Embryonic facial prominence (tissue), 1 donor: ENCODE measurements at regions not wholly inside any gene's neighbourhood (a gene's known extent, or its start where the extent isn't known, plus 50 kb on each side); places are given as distances from the start of the nearest gene placed in this dataset.

Experiments used
- DNase-seq: peaks from one replicate; pipeline ENCODE4 v3.0.0-alpha.2; 2016; ENCODE audit errors: extremely low spot score

DNA sequence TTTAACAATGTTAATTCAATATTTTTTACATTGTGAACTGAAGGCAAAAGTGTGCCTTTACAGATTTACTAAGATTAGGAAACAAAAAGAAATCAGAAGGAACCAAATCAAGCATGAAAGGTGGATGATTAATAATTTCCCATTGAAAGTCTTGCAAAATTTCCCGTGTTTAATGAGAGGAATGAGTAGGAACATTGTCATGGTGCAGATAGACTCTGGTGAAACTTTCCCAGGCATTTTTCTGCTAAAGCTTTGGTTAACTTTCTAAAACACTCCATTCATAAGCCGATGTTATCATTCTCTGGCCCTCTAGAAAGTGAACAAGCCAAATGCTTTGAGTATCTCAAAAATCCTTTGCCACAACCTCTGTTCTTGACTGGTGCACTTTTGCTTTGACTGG, 1522.8 kb upstream of the PABPC4L start:
- no peak for DNase-seq

DNA sequence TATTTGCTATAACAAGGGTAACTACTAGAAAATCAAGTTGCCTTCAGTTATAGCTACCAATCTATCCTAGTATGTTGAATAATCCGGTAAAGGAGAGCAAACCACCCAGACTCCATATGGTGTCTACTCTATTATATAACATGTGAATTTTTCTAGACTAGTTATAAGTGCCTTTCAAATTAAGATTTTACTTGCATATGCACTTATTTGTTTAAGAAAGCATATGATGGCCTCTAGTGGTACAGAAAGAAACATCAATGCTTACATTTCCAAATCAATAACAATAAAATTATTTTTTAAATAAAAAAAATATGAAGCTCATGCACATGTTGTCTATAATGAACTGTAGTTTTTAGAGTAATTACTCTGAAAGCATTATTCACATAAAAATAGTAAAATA, 1516.4 kb upstream of the PABPC4L start:
- no peak for DNase-seq

DNA sequence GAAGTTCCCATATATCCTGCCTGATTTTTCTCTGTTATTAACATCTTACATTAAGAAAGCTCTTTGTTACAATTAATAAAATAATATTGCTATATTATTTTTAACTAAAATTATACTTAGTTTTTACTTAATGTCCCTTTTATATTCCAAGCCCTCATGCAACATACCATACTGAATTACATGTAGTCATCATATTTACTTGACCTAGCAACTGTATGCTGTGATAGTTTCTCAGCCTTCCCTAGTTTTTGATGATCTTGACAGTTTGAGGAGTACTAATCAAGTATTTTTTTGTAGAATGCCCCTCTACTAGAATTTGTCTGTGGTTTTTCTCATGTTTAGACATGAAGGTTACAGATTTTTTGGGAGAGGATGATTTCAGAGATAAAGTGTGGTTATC, 1503.8 kb upstream of the PABPC4L start:
- DNase-seq, result no peak

DNA sequence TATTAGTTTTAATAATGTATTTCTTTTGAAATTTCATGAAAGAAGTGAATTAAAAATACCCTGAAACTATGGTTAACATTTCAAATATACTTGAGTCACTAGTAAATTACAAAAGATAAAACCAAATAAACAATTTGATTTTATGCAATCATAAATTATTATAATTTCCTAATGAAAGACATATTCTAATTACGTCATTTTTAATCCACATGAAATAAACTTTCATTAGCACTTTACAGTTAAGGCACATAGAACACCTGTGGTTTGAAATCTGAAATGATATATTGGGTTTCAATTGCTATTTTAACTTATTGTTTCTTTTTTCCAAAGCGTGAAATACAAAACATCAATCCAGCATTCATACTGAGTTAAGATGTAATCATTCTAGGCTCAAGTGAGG, 1492.5 kb upstream of the PABPC4L start:
- no peak for DNase-seq

DNA sequence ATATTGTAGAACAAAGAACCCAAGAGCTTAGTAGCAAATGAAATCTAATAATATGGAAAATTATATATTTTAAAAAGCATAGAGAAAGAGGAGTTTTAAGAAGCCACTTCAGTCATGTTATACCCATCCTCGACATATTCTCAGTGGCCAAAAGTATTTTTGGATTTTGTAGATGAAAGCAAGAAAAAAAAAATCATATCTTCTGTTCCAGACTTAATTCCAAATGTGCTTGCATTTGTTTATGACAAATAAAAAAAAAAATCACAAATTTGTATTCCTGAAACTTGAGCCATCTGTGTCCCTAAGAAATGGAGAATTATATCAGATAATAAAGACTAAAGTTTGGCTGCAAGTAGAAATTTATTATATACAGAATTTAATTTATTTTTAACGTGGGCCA, 1482.4 kb upstream of the PABPC4L start:
- DNase-seq, result no peak

DNA sequence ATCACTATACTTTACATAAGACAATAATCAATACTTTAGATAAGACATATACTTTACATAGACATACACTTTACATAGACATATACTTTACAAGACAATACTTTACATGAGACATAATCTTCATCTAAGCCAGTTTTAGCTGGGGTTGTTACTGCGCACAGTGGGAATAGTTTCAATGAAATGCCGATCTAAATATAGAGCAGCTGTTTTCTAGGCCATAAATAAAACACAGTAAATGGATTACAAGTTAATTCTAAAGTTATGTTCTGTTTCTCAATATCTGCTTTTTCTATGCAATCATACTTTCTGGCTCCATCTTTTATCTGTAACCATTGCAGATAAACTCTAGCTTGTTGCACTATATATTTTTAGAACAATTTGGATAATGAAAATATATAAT, 1470.6 kb upstream of the PABPC4L start:
- no peak for DNase-seq

DNA sequence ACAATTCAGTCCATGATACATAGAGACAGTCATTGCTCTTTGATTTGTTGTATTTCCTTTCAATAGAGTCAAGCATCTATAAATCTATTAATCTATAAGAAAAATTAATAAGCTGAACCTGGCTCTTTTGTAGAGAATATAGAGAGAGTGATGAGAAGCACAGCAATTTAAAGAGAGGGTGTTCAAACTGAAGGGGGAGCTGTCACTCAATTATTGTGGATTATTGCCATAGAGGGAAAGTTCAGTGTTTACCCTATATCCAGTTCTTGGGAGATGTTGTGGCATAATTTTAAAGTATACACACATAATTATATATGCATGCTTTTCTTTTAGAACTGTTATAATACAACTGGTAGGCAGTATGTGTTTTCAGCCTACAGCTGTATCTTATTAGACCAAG, 1469.0 kb upstream of the PABPC4L start:
- no peak for DNase-seq
